ENCODE measurements at regions not wholly inside any gene's neighbourhood (a gene's known extent, or its start where the extent isn't known, plus 50 kb on each side); places are given as distances from the start of the nearest gene placed in this dataset.

DNA sequence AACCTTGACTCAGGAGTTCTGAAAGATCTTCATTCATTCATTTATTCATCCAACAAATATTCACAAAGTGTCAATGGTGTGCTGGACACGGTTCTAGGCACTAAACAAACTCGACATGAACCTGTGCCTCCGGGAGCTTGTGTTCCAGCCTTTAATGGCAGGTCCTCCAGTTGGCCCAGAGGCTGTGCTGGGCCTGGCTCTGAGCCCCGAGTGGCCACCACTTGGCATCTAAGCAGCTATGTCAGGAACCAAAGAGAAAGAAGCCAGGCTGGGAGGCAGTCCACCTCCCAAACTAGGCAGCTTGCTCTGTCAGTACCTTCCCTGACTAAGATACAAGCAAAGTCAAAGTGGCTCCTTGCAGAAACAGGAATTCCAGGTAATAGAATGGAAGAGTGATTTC lies 233.6 kb downstream of the BUD13 start:
- Histone ChIP-seq H3K27me3 (ENCODE audit: control insufficient read depth, insufficient read depth, low read length) (no peaks in the 10 kb centered on the region), H3K4me3 (replicated peaks in 1 of 4; ENCODE audit: control extremely low read depth in 1 of 4, insufficient read depth in 1 of 4, low read depth in 3 of 4, low read length in 4 of 4) (no peak overlapping the region), H3K4me2 (ENCODE audit: extremely low read depth, insufficient read depth, low read length) (no peak overlapping the region)

DNA sequence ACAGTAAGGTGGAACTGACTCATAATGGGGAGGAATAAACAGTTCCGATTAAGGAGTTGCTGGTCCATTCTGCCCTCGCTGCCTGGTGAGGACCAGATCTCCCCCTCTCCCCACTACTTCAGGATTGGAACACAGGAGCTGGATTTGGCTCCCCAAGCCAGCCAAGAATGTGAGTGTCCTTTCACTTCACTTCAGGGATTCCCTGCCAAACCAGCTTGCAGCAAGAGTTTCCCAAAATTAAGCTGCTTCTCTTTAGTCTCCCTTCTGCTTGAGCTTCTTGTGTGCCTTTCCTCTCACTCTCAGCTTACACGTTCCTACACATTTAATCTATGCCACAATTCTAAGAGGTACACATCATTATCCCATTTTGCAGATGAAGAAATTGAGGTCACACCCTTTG lies 234.1 kb downstream of the BUD13 start:
- Histone ChIP-seq H3K4me1 (ENCODE audit: control insufficient read depth, extremely low read depth, insufficient read depth, low read length) (no peaks in the 10 kb centered on the region), H2AFZ (ENCODE audit: low read length) (no peak overlapping the region), H4K20me1 (ENCODE audit: control insufficient read depth, extremely low read depth, insufficient read depth, low read length) (no peaks in the 10 kb centered on the region), H3K36me3 (ENCODE audit: control insufficient read depth, insufficient read depth, low read length) (no peaks in the 10 kb centered on the region), H3K4me2 (ENCODE audit: extremely low read depth, insufficient read depth, low read length) (no peak overlapping the region), H3K27ac (ENCODE audit: insufficient read depth, low read length) (no peak overlapping the region), H3K9ac (ENCODE audit: insufficient read depth, low read length) (no peak overlapping the region), H3K4me3 (replicated peaks in 1 of 4; ENCODE audit: control extremely low read depth in 1 of 4, insufficient read depth in 1 of 4, low read depth in 3 of 4, low read length in 4 of 4) (no peak overlapping the region), H3K27me3 (ENCODE audit: control insufficient read depth, insufficient read depth, low read length) (no peaks in the 10 kb centered on the region), H3K9me3 (ENCODE audit: control insufficient read depth, insufficient read depth, low read depth, low read length) (no peaks in the 10 kb centered on the region), H3K79me2 (ENCODE audit: control insufficient read depth, insufficient read depth, low read length) (no peaks in the 10 kb centered on the region)
- no peak for TF ChIP-seq EZH2 (IDR thresholded peaks at IDR 0.05; ENCODE audit: low read length, missing control alignments)
- TF ChIP-seq, protein P1, sequence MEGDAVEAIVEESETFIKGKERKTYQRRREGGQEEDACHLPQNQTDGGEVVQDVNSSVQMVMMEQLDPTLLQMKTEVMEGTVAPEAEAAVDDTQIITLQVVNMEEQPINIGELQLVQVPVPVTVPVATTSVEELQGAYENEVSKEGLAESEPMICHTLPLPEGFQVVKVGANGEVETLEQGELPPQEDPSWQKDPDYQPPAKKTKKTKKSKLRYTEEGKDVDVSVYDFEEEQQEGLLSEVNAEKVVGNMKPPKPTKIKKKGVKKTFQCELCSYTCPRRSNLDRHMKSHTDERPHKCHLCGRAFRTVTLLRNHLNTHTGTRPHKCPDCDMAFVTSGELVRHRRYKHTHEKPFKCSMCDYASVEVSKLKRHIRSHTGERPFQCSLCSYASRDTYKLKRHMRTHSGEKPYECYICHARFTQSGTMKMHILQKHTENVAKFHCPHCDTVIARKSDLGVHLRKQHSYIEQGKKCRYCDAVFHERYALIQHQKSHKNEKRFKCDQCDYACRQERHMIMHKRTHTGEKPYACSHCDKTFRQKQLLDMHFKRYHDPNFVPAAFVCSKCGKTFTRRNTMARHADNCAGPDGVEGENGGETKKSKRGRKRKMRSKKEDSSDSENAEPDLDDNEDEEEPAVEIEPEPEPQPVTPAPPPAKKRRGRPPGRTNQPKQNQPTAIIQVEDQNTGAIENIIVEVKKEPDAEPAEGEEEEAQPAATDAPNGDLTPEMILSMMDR (conservative IDR thresholded peaks at IDR 0.05 in 1 of 2, IDR thresholded peaks at IDR 0.05 in 1 of 2; ENCODE audit: low read depth in 1 of 2, low read length in 2 of 2): no peak
- no peak for DNase-seq (ENCODE audit: low read depth in 2 of 2)

More for the DNA sequence above, 233.6 kb downstream of the BUD13 start:
- no peak overlapping the region for H2AFZ ChIP-seq (ENCODE audit: low read length)
- H3K9ac ChIP-seq (ENCODE audit: insufficient read depth, low read length): no peak overlapping the region
- DNase-seq (ENCODE audit: low read depth in 2 of 2): no peak
- no peaks in the 10 kb centered on the region for H4K20me1 ChIP-seq (ENCODE audit: control insufficient read depth, extremely low read depth, insufficient read depth, low read length)
- H3K4me1 ChIP-seq (ENCODE audit: control insufficient read depth, extremely low read depth, insufficient read depth, low read length): no peaks in the 10 kb centered on the region
- H3K79me2 ChIP-seq (ENCODE audit: control insufficient read depth, insufficient read depth, low read length): no peaks in the 10 kb centered on the region
- no peaks in the 10 kb centered on the region for H3K9me3 ChIP-seq (ENCODE audit: control insufficient read depth, insufficient read depth, low read depth, low read length)
- H3K36me3 ChIP-seq (ENCODE audit: control insufficient read depth, insufficient read depth, low read length): no peaks in the 10 kb centered on the region
- TF ChIP-seq, protein P1 (conservative IDR thresholded peaks at IDR 0.05 in 1 of 2, IDR thresholded peaks at IDR 0.05 in 1 of 2; ENCODE audit: low read depth in 1 of 2, low read length in 2 of 2): no peak
- TF ChIP-seq EZH2 (IDR thresholded peaks at IDR 0.05; ENCODE audit: low read length, missing control alignments): no peak
- H3K27ac ChIP-seq (ENCODE audit: insufficient read depth, low read length): no peak overlapping the region

DNA sequence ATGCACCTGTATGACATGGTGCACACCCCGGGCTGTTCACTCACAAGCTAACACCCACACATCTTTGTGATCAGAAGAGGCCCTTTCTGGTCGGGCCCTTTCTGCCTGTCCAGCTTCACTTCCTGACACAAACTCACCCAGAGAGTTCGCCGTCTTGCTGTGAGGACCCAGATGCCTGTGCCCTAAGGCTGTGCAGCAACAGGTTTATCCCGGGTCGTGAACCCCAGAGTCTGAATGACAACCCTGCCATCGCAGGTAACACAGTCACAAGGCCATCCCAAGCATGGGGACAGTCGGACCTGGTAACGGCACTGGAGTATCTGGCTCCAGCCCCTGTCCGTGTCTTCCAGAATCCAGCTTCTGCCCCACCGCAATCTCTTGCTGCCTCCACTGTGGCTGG lies 235.1 kb downstream of the BUD13 start:
- TF ChIP-seq EZH2 (IDR thresholded peaks at IDR 0.05; ENCODE audit: low read length, missing control alignments): no peak
- TF ChIP-seq, protein P1 (conservative IDR thresholded peaks at IDR 0.05 in 1 of 2, IDR thresholded peaks at IDR 0.05 in 1 of 2; ENCODE audit: low read depth in 1 of 2, low read length in 2 of 2): no peak
- no peaks in the 10 kb centered on the region for H3K36me3 ChIP-seq (ENCODE audit: control insufficient read depth, insufficient read depth, low read length)
- H4K20me1 ChIP-seq (ENCODE audit: control insufficient read depth, extremely low read depth, insufficient read depth, low read length): no peaks in the 10 kb centered on the region
- H2AFZ ChIP-seq (ENCODE audit: low read length): no peak overlapping the region
- DNase-seq (ENCODE audit: low read depth in 2 of 2): no peak
- no peaks in the 10 kb centered on the region for H3K4me1 ChIP-seq (ENCODE audit: control insufficient read depth, extremely low read depth, insufficient read depth, low read length)
- H3K9me3 ChIP-seq (ENCODE audit: control insufficient read depth, insufficient read depth, low read depth, low read length): no peaks in the 10 kb centered on the region
- H3K4me3 ChIP-seq (replicated peaks in 1 of 4; ENCODE audit: control extremely low read depth in 1 of 4, insufficient read depth in 1 of 4, low read depth in 3 of 4, low read length in 4 of 4): no peak overlapping the region
- no peak overlapping the region for H3K4me2 ChIP-seq (ENCODE audit: extremely low read depth, insufficient read depth, low read length)
- H3K79me2 ChIP-seq (ENCODE audit: control insufficient read depth, insufficient read depth, low read length): no peaks in the 10 kb centered on the region
- no peak overlapping the region for H3K9ac ChIP-seq (ENCODE audit: insufficient read depth, low read length)
- no peak overlapping the region for H3K27ac ChIP-seq (ENCODE audit: insufficient read depth, low read length)
- no peaks in the 10 kb centered on the region for H3K27me3 ChIP-seq (ENCODE audit: control insufficient read depth, insufficient read depth, low read length)
